ENCODE measurements at regions not wholly inside any gene's neighbourhood (a gene's known extent, or its start where the extent isn't known, plus 50 kb on each side); places are given as distances from the start of the nearest gene placed in this dataset.
A peak's percentile ranks its signal among the peaks of the same experiment; 100 is the strongest.

- Histone ChIP-seq H3K4me2 (ENCODE audit: low read length, poor library complexity, severe bottlenecking) (no peak overlapping the region), H2BK12ac (ENCODE audit: low read length in 2 of 2) (no peak overlapping the region), H3K4ac (ENCODE audit: low read depth in 1 of 2, low read length in 2 of 2) (no peak overlapping the region), H3K4me1 (ENCODE audit: control insufficient read depth, insufficient read depth, low read depth, low read length) (no peaks in the 10 kb centered on the region), H3K79me1 (replicated peaks; ENCODE audit: low read length, poor library complexity, severe bottlenecking) (no peaks in the 10 kb centered on the region), H2AK5ac (ENCODE audit: low read length, severe bottlenecking) (no peak overlapping the region), H3K36me3 (ENCODE audit: control insufficient read depth in 1 of 2, insufficient read depth in 2 of 2, low read depth in 1 of 2, low read length in 2 of 2) (no peaks in the 10 kb centered on the region), H4K91ac (ENCODE audit: low read length) (no peak overlapping the region), H3K27ac (ENCODE audit: low read length, poor library complexity, severe bottlenecking) (no peak overlapping the region), H3K23ac (ENCODE audit: low read length in 2 of 2) (no peak overlapping the region), H3K18ac (ENCODE audit: low read depth in 1 of 2, low read length in 2 of 2) (no peak overlapping the region), H3K27me3 (ENCODE audit: control insufficient read depth in 1 of 2, insufficient read depth in 1 of 2, low read length in 2 of 2) (no peaks in the 10 kb centered on the region), H4K8ac (ENCODE audit: low read length) (no peak overlapping the region), H2BK120ac (ENCODE audit: low read depth, low read length) (no peak overlapping the region), H2BK5ac (ENCODE audit: low read depth, low read length, poor library complexity, severe bottlenecking) (no peak overlapping the region), H2BK15ac (ENCODE audit: low read depth, poor library complexity, severe bottlenecking) (no peak overlapping the region), H3K9ac (ENCODE audit: low read length) (no peak overlapping the region), H3K9me3 (ENCODE audit: control insufficient read depth, low read length) (no peaks in the 10 kb centered on the region), H3K4me3 (ENCODE audit: insufficient read depth in 1 of 2, low read depth in 1 of 2, low read length in 2 of 2) (no peak overlapping the region), H3K14ac (ENCODE audit: low read length in 2 of 2) (no peak overlapping the region), H2AFZ (ENCODE audit: low read depth, low read length) (no peak overlapping the region)
- 65% methylated on average over 2 of the region's 3 CpGs for WGBS
- DNase-seq, result peak; percentile 51
Observed at GRCh38 chr10:77702166-77702565, 64.6 kb upstream of the KCNMA1 start.

- Histone ChIP-seq H3K23ac (ENCODE audit: low read length in 2 of 2) (no peak overlapping the region), H3K14ac (ENCODE audit: low read length in 2 of 2) (no peak overlapping the region), H2AFZ (ENCODE audit: low read depth, low read length) (no peak overlapping the region), H3K79me1 (replicated peaks; ENCODE audit: low read length, poor library complexity, severe bottlenecking) (no peaks in the 10 kb centered on the region), H2BK15ac (ENCODE audit: low read depth, poor library complexity, severe bottlenecking) (no peak overlapping the region), H2BK12ac (ENCODE audit: low read length in 2 of 2) (no peak overlapping the region), H2BK120ac (ENCODE audit: low read depth, low read length) (no peak overlapping the region), H2BK5ac (ENCODE audit: low read depth, low read length, poor library complexity, severe bottlenecking) (no peak overlapping the region), H3K27ac (ENCODE audit: low read length, poor library complexity, severe bottlenecking) (no peak overlapping the region), H3K4me3 (ENCODE audit: insufficient read depth in 1 of 2, low read depth in 1 of 2, low read length in 2 of 2) (no peak overlapping the region), H3K36me3 (ENCODE audit: control insufficient read depth in 1 of 2, insufficient read depth in 2 of 2, low read depth in 1 of 2, low read length in 2 of 2) (no peaks in the 10 kb centered on the region), H4K8ac (ENCODE audit: low read length) (no peak overlapping the region), H3K27me3 (ENCODE audit: control insufficient read depth in 1 of 2, insufficient read depth in 1 of 2, low read length in 2 of 2) (no peaks in the 10 kb centered on the region), H4K91ac (ENCODE audit: low read length) (no peak overlapping the region), H3K4me2 (ENCODE audit: low read length, poor library complexity, severe bottlenecking) (no peak overlapping the region), H3K9ac (ENCODE audit: low read length) (no peak overlapping the region), H3K18ac (ENCODE audit: low read depth in 1 of 2, low read length in 2 of 2) (no peak overlapping the region), H3K4ac (ENCODE audit: low read depth in 1 of 2, low read length in 2 of 2) (no peak overlapping the region), H2AK5ac (ENCODE audit: low read length, severe bottlenecking) (no peak overlapping the region), H3K4me1 (ENCODE audit: control insufficient read depth, insufficient read depth, low read depth, low read length) (no peaks in the 10 kb centered on the region), H3K9me3 (ENCODE audit: control insufficient read depth, low read length) (no peaks in the 10 kb centered on the region)
- WGBS, result 39% methylated on average over 1 of the region's 1 CpG
- DNase-seq, result no peak
Observed at GRCh38 chr10:77700086-77700485, 62.5 kb upstream of the KCNMA1 start.

- no peaks in the 10 kb centered on the region for H3K27me3 ChIP-seq (ENCODE audit: control insufficient read depth in 1 of 2, insufficient read depth in 1 of 2, low read length in 2 of 2)
- no peak overlapping the region for H2AFZ ChIP-seq (ENCODE audit: low read depth, low read length)
- no peak overlapping the region for H3K4me3 ChIP-seq (ENCODE audit: insufficient read depth in 1 of 2, low read depth in 1 of 2, low read length in 2 of 2)
- H3K14ac ChIP-seq (ENCODE audit: low read length in 2 of 2), result no peak overlapping the region
- H3K27ac ChIP-seq (ENCODE audit: low read length, poor library complexity, severe bottlenecking), result no peak overlapping the region
- WGBS, result 100% methylated on average over 1 of the region's 1 CpG
- no peak overlapping the region for H2BK5ac ChIP-seq (ENCODE audit: low read depth, low read length, poor library complexity, severe bottlenecking)
- no peak overlapping the region for H3K9ac ChIP-seq (ENCODE audit: low read length)
- no peak overlapping the region for H3K18ac ChIP-seq (ENCODE audit: low read depth in 1 of 2, low read length in 2 of 2)
- no peak overlapping the region for H2BK120ac ChIP-seq (ENCODE audit: low read depth, low read length)
- no peak overlapping the region for H3K4ac ChIP-seq (ENCODE audit: low read depth in 1 of 2, low read length in 2 of 2)
- DNase-seq, result no peak
- H3K79me1 ChIP-seq (replicated peaks; ENCODE audit: low read length, poor library complexity, severe bottlenecking), result no peaks in the 10 kb centered on the region
- H3K23ac ChIP-seq (ENCODE audit: low read length in 2 of 2), result no peak overlapping the region
- no peak overlapping the region for H4K91ac ChIP-seq (ENCODE audit: low read length)
- no peaks in the 10 kb centered on the region for H3K4me1 ChIP-seq (ENCODE audit: control insufficient read depth, insufficient read depth, low read depth, low read length)
- H2AK5ac ChIP-seq (ENCODE audit: low read length, severe bottlenecking), result no peak overlapping the region
- no peaks in the 10 kb centered on the region for H3K36me3 ChIP-seq (ENCODE audit: control insufficient read depth in 1 of 2, insufficient read depth in 2 of 2, low read depth in 1 of 2, low read length in 2 of 2)
- no peaks in the 10 kb centered on the region for H3K9me3 ChIP-seq (ENCODE audit: control insufficient read depth, low read length)
- H2BK12ac ChIP-seq (ENCODE audit: low read length in 2 of 2), result no peak overlapping the region
- H3K4me2 ChIP-seq (ENCODE audit: low read length, poor library complexity, severe bottlenecking), result no peak overlapping the region
- no peak overlapping the region for H2BK15ac ChIP-seq (ENCODE audit: low read depth, poor library complexity, severe bottlenecking)
- no peak overlapping the region for H4K8ac ChIP-seq (ENCODE audit: low read length)
Observed at GRCh38 chr10:77699080-77699645, 61.6 kb upstream of the KCNMA1 start.

- Histone ChIP-seq H3K36me3 (ENCODE audit: control insufficient read depth in 1 of 2, insufficient read depth in 2 of 2, low read depth in 1 of 2, low read length in 2 of 2) (no peaks in the 10 kb centered on the region), H3K18ac (ENCODE audit: low read depth in 1 of 2, low read length in 2 of 2) (no peak overlapping the region), H3K27me3 (ENCODE audit: control insufficient read depth in 1 of 2, insufficient read depth in 1 of 2, low read length in 2 of 2) (no peaks in the 10 kb centered on the region), H3K27ac (ENCODE audit: low read length, poor library complexity, severe bottlenecking) (no peak overlapping the region), H3K4me3 (ENCODE audit: insufficient read depth in 1 of 2, low read depth in 1 of 2, low read length in 2 of 2) (no peak overlapping the region), H3K14ac (ENCODE audit: low read length in 2 of 2) (no peak overlapping the region), H2BK120ac (ENCODE audit: low read depth, low read length) (no peak overlapping the region), H3K4me1 (ENCODE audit: control insufficient read depth, insufficient read depth, low read depth, low read length) (no peaks in the 10 kb centered on the region), H2BK5ac (ENCODE audit: low read depth, low read length, poor library complexity, severe bottlenecking) (no peak overlapping the region), H3K23ac (ENCODE audit: low read length in 2 of 2) (no peak overlapping the region), H2AFZ (ENCODE audit: low read depth, low read length) (no peak overlapping the region), H2BK12ac (ENCODE audit: low read length in 2 of 2) (no peak overlapping the region), H3K9me3 (ENCODE audit: control insufficient read depth, low read length) (no peaks in the 10 kb centered on the region), H2AK5ac (ENCODE audit: low read length, severe bottlenecking) (no peak overlapping the region), H4K8ac (ENCODE audit: low read length) (no peak overlapping the region), H3K9ac (ENCODE audit: low read length) (no peak overlapping the region), H3K4ac (ENCODE audit: low read depth in 1 of 2, low read length in 2 of 2) (no peak overlapping the region), H3K79me1 (replicated peaks; ENCODE audit: low read length, poor library complexity, severe bottlenecking) (no peaks in the 10 kb centered on the region), H2BK15ac (ENCODE audit: low read depth, poor library complexity, severe bottlenecking) (no peak overlapping the region), H3K4me2 (ENCODE audit: low read length, poor library complexity, severe bottlenecking) (no peak overlapping the region), H4K91ac (ENCODE audit: low read length) (no peak overlapping the region)
- 90% methylated on average over 1 of the region's 5 CpGs for WGBS
- DNase-seq, result no peak
Observed at GRCh38 chr10:77698267-77698931, 60.8 kb upstream of the KCNMA1 start.

Measured in mesenchymal stem cell (in vitro differentiated cells and primary cell).